Panc1 (cell line): ENCODE measurements at regions not wholly inside any gene's neighbourhood (a gene's known extent, or its start where the extent isn't known, plus 50 kb on each side); places are given as distances from the start of the nearest gene placed in this dataset.

Experiments used
- ATAC-seq: fragments of 200-7000 bp; cut with Tn5 transposase; 2 replicates; pipeline ENCODE4 v1.9.1; 2020; ENCODE audit warnings: mild to moderate bottlenecking, moderate library complexity
- BruUV-seq: library from RNA; stranded (reverse); fragments of 400-500 nt; replicated peaks from 2 replicates; lab custom pipeline; 2021; lab: Mats Ljungman, UMichigan
- CTCF ChIA-PET: fragments of 300-600 bp; sonication (Branson Sonifier 250); formaldehyde crosslinking; loops from one replicate; lab custom pipeline; 2022; ENCODE audit warnings: antibody characterized with exemption; lab: Charles Lee
- POLR2A ChIA-PET: fragments of 300-600 bp; sonication (Branson Sonifier 250); formaldehyde crosslinking; loops from one replicate; lab custom pipeline; 2022; ENCODE audit warnings: antibody characterized with exemption; lab: Charles Lee
- DNase-seq: peaks from one replicate; pipeline ENCODE4 v3.0.0-alpha.2; 2010; ENCODE audit warnings: low read depth, low spot score
- H3K27ac ChIP-seq: 2 replicates; pipeline ENCODE4 v1.5.1; 2011; ENCODE audit warnings: mild to moderate bottlenecking, low read length, inconsistent platforms
- H3K27me3 ChIP-seq: fragments of 200-500 bp; sonication (Bioruptor generic); 2 replicates; pipeline ENCODE4 v1.6.0; 2014; ENCODE audit warnings: low read length, inconsistent platforms; ENCODE audit not compliant: control insufficient read depth, insufficient read depth
- H3K36me3 ChIP-seq: fragments of 200-500 bp; sonication (Bioruptor generic); 2 replicates; pipeline ENCODE4 v1.5.1; 2014; ENCODE audit warnings: inconsistent platforms, mild to moderate bottlenecking, low read length, moderate library complexity; ENCODE audit not compliant: control insufficient read depth, insufficient read depth
- H3K4me1 ChIP-seq: 2 replicates; pipeline ENCODE4 v1.5.1; 2011; ENCODE audit warnings: inconsistent platforms, mild to moderate bottlenecking, low read length, moderate library complexity; ENCODE audit not compliant: control insufficient read depth, insufficient read depth
- H3K4me3 ChIP-seq, 2 experiments: 2 replicates each; pipeline ENCODE4 v1.5.1; 2011 to 2012; ENCODE audit warnings: low read depth in 2 of 2, low read length in 2 of 2, mild to moderate bottlenecking in 2 of 2, inconsistent platforms in 1 of 2, moderate library complexity in 1 of 2
- H3K9me3 ChIP-seq: fragments of 200-500 bp; sonication (Bioruptor generic); 2 replicates; pipeline ENCODE4 v1.5.1; 2014; ENCODE audit warnings: low read depth, mild to moderate bottlenecking, inconsistent platforms, low read length, moderate library complexity; ENCODE audit not compliant: control insufficient read depth, insufficient read depth
- CTCF ChIP-seq: fragments of 450-650 bp; IDR thresholded peaks from 2 replicates; pipeline ENCODE4 v1.5.1; 2017; ENCODE audit warnings: mild to moderate bottlenecking
- POLR2AphosphoS5 ChIP-seq: IDR thresholded peaks from 2 replicates; pipeline ENCODE4 v1.6.1; 2012; ENCODE audit warnings: mild to moderate bottlenecking, low read depth, low read length, moderate library complexity
- REST ChIP-seq, 2 experiments: IDR thresholded peaks; 2 replicates each; pipeline ENCODE4 v1.6.1; 2011 to 2012; ENCODE audit warnings: low read depth in 2 of 2, control low read depth in 1 of 2, low read length in 1 of 2, mild to moderate bottlenecking in 1 of 2, moderate library complexity in 1 of 2; ENCODE audit not compliant: insufficient read depth in 1 of 2
- SIN3A ChIP-seq: IDR thresholded peaks from 2 replicates; pipeline ENCODE4 v1.6.1; 2012; ENCODE audit warnings: low read depth, mild to moderate bottlenecking, low read length, moderate library complexity, borderline replicate concordance; ENCODE audit not compliant: insufficient read depth
- TCF7L2 ChIP-seq: IDR thresholded peaks from 2 replicates; pipeline ENCODE4 v1.6.1; 2011; ENCODE audit warnings: mild to moderate bottlenecking, low read depth, low read length, inconsistent platforms
- in situ Hi-C: cut with HindIII; loops from 2 replicates; pipeline ENCODE4 v1.10.0; 2016; ENCODE audit warnings: low sequenced_read_pairs, low pct_unique_long_range_greater_than_20kb
- intact Hi-C: fragments of 100-400 bp; cut with micrococcal nuclease; formaldehyde crosslinking; loops from one replicate; pipeline ENCODE4 v1.10.0; 2022; ENCODE audit not compliant: unreplicated experiment

- in situ Hi-C loops: no loop called here
- ChIA-PET POLR2A (no interaction called here), CTCF (no interaction called here)
- H3K27ac ChIP-seq: no peak overlapping the region
- no TSS peak for BruUV-seq
- H3K4me1 ChIP-seq: no peaks in the 10 kb centered on the region
- H3K27me3 ChIP-seq: no peaks in the 10 kb centered on the region
- no peaks in the 10 kb centered on the region for H3K36me3 ChIP-seq
- intact Hi-C loops: no loop called here
- no peak overlapping the region for H3K4me3 ChIP-seq
- no peak for ATAC-seq
- TF ChIP-seq REST (IDR thresholded peaks at IDR 0.05; ENCODE audit: insufficient read depth in 1 of 2, low read depth in 2 of 2, low read length in 1 of 2) (no peak), TCF7L2 (no peak), CTCF (no peak), SIN3A (no peak), POLR2AphosphoS5 (no peak)
- H3K9me3 ChIP-seq: no peaks in the 10 kb centered on the region
- no peak for DNase-seq
Measured at GRCh38 chr3:6228958-6229683, 631.8 kb upstream of the GRM7 start.

- no TSS peak for BruUV-seq
- ChIA-PET POLR2A (no interaction called here), CTCF (no interaction called here)
- Histone ChIP-seq H3K4me3 (no peak overlapping the region), H3K27ac (no peak overlapping the region), H3K36me3 (no peaks in the 10 kb centered on the region), H3K9me3 (no peaks in the 10 kb centered on the region), H3K27me3 (no peaks in the 10 kb centered on the region), H3K4me1 (no peaks in the 10 kb centered on the region)
- ATAC-seq (no peak), DNase-seq (no peak)
- intact Hi-C loops: no loop called here
- TF ChIP-seq CTCF: no peak
- TF ChIP-seq SIN3A: no peak
- TF ChIP-seq POLR2AphosphoS5: no peak
- TF ChIP-seq TCF7L2: no peak
- no peak for TF ChIP-seq REST (IDR thresholded peaks at IDR 0.05; ENCODE audit: insufficient read depth in 1 of 2, low read depth in 2 of 2, low read length in 1 of 2)
- in situ Hi-C loops: no loop called here
Measured at GRCh38 chr3:6229778-6230410, 631.0 kb upstream of the GRM7 start.
